Smooth muscle cell (in vitro differentiated cells): ENCODE measurements at regions not wholly inside any gene's neighbourhood (a gene's known extent, or its start where the extent isn't known, plus 50 kb on each side); places are given as distances from the start of the nearest gene placed in this dataset.

Source experiments
- DNase-seq: peaks from one replicate; lab custom pipeline; 2025; ENCODE audit not compliant: unreplicated experiment; lab: John Stamatoyannopoulos, UW
- H2AFZ ChIP-seq: fragments of 200-600 bp; sonication (generic); 2 replicates; pipeline ENCODE4 v1.6.0; 2016; ENCODE audit warnings: antibody characterized with exemption, low read depth, mild to moderate bottlenecking
- H3F3A ChIP-seq: fragments of 200-600 bp; sonication (generic); 2 replicates; pipeline ENCODE4 v1.6.0; 2017; ENCODE audit warnings: antibody characterized with exemption, low read depth
- H3K27ac ChIP-seq: fragments of 200-600 bp; sonication (generic); 2 replicates; pipeline ENCODE4 v1.5.1; 2016; ENCODE audit warnings: low read depth, mild to moderate bottlenecking
- H3K27me3 ChIP-seq: fragments of 200-600 bp; sonication (generic); 2 replicates; pipeline ENCODE4 v1.6.1; 2016; ENCODE audit warnings: low read depth, mild to moderate bottlenecking
- H3K36me3 ChIP-seq: fragments of 200-600 bp; sonication (generic); 2 replicates; pipeline ENCODE4 v1.5.1; 2016; ENCODE audit warnings: low read depth
- H3K4me1 ChIP-seq: fragments of 200-600 bp; sonication (generic); 2 replicates; pipeline ENCODE4 v1.5.1; 2016; ENCODE audit warnings: low read depth
- H3K4me2 ChIP-seq: fragments of 200-600 bp; sonication (generic); 2 replicates; pipeline ENCODE4 v1.6.0; 2016; ENCODE audit warnings: mild to moderate bottlenecking
- H3K4me3 ChIP-seq: fragments of 200-600 bp; sonication (generic); 2 replicates; pipeline ENCODE4 v1.5.1; 2016; ENCODE audit warnings: mild to moderate bottlenecking
- H3K79me2 ChIP-seq: fragments of 200-600 bp; sonication (generic); 2 replicates; pipeline ENCODE4 v1.6.0; 2016; ENCODE audit warnings: low read depth, mild to moderate bottlenecking
- H3K9ac ChIP-seq: fragments of 200-600 bp; sonication (generic); 2 replicates; pipeline ENCODE4 v1.6.0; 2016; ENCODE audit warnings: low read depth
- H3K9me3 ChIP-seq: fragments of 200-600 bp; sonication (generic); replicated peaks from 2 replicates; pipeline ENCODE4 v1.5.1; 2016; ENCODE audit warnings: low read depth
- H4K20me1 ChIP-seq: fragments of 200-600 bp; sonication (generic); 2 replicates; pipeline ENCODE4 v1.6.0; 2016; ENCODE audit warnings: low read depth
- WGBS: methylation state at CpG from one replicate; pipeline ENCODE4 v1.1.7; 2016; ENCODE audit warnings: low lambda C conversion rate; 5-methylcytosine and 5-hydroxymethylcytosine counted together
- TF ChIP-seq, protein P1 (sequence below): fragments of 200-600 bp; sonication (generic); IDR thresholded peaks from 2 replicates; pipeline ENCODE4 v1.5.1; 2017; ENCODE audit warnings: borderline replicate concordance, mild to moderate bottlenecking, antibody characterized with exemption; ENCODE audit not compliant: insufficient read depth, poor library complexity, severe bottlenecking

DNA sequence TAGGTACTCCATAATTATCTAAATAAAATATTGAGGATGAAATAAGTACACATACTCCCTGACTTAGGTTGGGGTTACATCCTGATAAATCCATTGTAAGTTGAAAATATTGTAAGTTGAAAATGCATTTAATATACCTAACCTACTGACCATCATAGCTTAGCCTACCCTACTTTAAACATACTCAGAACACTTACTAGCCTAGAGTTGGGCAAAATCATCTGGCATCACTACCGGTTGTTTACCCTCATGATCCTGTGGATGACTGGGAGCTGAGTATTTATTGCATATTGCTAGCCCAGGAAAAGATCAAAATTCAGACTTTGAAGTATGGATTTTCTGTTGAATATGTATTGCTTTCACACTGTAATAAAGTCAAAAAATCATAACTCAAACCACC, 467.3 kb downstream of the C6orf118 start:
- H3K4me3 ChIP-seq = no peak overlapping the region

DNA sequence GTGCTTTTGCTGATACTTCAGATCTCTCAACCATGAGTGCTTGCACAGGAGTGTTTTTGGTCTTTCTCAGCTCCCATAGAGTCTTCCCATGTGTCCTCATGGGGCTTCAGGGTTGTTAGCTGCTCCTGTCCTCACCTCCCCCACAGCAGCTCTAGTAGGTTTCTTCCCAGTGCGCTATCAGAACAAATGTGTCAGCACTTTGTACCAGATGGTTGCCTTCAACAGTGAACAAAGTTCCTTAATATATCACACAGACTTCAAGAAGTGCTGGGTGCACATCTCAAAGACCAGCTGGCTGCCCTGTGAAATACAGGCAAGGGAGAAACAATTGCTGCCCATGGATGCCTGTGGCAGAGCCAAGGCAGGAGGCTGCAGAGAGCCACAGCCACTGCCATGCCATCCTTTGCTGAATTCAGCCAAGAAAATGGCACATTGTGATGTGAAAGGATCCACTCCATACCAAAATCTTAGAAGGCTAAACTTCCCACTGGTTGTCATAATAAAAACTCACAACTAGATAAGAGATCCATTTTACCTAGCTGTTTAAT, 471.3 kb downstream of the C6orf118 start:
- Histone ChIP-seq H3K27me3 (no peaks in the 10 kb centered on the region), H3K9me3 (no peaks in the 10 kb centered on the region)
- WGBS = 60% methylated on average over 1 of the region's 1 CpG

More for the DNA sequence above, 467.3 kb downstream of the C6orf118 start:
- H3K36me3 ChIP-seq = no peaks in the 10 kb centered on the region
- H4K20me1 ChIP-seq = no peaks in the 10 kb centered on the region
- no peak overlapping the region for H2AFZ ChIP-seq
- 92% methylated on average over 1 of the region's 1 CpG for WGBS
- no peaks in the 10 kb centered on the region for H3K9me3 ChIP-seq
- TF ChIP-seq, protein P1, sequence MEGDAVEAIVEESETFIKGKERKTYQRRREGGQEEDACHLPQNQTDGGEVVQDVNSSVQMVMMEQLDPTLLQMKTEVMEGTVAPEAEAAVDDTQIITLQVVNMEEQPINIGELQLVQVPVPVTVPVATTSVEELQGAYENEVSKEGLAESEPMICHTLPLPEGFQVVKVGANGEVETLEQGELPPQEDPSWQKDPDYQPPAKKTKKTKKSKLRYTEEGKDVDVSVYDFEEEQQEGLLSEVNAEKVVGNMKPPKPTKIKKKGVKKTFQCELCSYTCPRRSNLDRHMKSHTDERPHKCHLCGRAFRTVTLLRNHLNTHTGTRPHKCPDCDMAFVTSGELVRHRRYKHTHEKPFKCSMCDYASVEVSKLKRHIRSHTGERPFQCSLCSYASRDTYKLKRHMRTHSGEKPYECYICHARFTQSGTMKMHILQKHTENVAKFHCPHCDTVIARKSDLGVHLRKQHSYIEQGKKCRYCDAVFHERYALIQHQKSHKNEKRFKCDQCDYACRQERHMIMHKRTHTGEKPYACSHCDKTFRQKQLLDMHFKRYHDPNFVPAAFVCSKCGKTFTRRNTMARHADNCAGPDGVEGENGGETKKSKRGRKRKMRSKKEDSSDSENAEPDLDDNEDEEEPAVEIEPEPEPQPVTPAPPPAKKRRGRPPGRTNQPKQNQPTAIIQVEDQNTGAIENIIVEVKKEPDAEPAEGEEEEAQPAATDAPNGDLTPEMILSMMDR = no peak
- no peak for DNase-seq
- no peak overlapping the region for H3K9ac ChIP-seq
- no peaks in the 10 kb centered on the region for H3K79me2 ChIP-seq
- no peaks in the 10 kb centered on the region for H3K27me3 ChIP-seq
- no peak overlapping the region for H3K27ac ChIP-seq
- no peaks in the 10 kb centered on the region for H3F3A ChIP-seq
- no peaks in the 10 kb centered on the region for H3K4me1 ChIP-seq
- H3K4me2 ChIP-seq = no peak overlapping the region

DNA sequence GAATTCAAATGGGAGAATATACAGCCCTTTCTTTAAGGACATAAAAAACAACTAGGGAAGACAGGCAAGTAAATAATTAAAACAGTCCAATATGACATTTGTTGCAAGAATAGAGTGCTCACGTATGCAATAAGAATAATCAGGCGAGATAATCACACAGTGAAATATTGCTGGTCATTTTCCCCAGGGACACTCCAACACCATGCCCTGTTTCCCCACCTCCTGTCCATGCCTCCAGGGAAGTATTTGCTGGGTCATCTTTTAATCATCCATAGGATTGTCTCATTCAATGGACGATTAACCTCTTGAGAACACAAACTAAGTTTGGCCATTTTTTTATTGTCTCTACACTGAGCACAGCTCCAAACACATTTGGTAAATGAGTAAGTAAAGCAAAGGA, 472.9 kb downstream of the C6orf118 start:
- no peaks in the 10 kb centered on the region for H4K20me1 ChIP-seq
- TF ChIP-seq, protein P1 = no peak
- H3K9ac ChIP-seq = no peak overlapping the region
- H3K27ac ChIP-seq = no peak overlapping the region
- H2AFZ ChIP-seq = no peak overlapping the region
- no peak overlapping the region for H3K4me3 ChIP-seq
- H3K36me3 ChIP-seq = no peaks in the 10 kb centered on the region
- no peak for DNase-seq
- 89% methylated on average over 3 of the region's 3 CpGs for WGBS
- H3K27me3 ChIP-seq = no peaks in the 10 kb centered on the region
- no peaks in the 10 kb centered on the region for H3F3A ChIP-seq
- H3K79me2 ChIP-seq = no peaks in the 10 kb centered on the region
- H3K4me2 ChIP-seq = no peak overlapping the region
- H3K4me1 ChIP-seq = no peaks in the 10 kb centered on the region
- H3K9me3 ChIP-seq = no peaks in the 10 kb centered on the region

More for the DNA sequence above, 471.3 kb downstream of the C6orf118 start:
- H4K20me1 ChIP-seq = no peaks in the 10 kb centered on the region
- DNase-seq = no peak
- H3K36me3 ChIP-seq = no peaks in the 10 kb centered on the region
- TF ChIP-seq, protein P1 = no peak
- no peak overlapping the region for H3K4me2 ChIP-seq
- no peak overlapping the region for H3K4me3 ChIP-seq
- H3K27ac ChIP-seq = no peak overlapping the region
- no peaks in the 10 kb centered on the region for H3K4me1 ChIP-seq
- H2AFZ ChIP-seq = no peak overlapping the region
- H3K79me2 ChIP-seq = no peaks in the 10 kb centered on the region
- no peaks in the 10 kb centered on the region for H3F3A ChIP-seq
- no peak overlapping the region for H3K9ac ChIP-seq

DNA sequence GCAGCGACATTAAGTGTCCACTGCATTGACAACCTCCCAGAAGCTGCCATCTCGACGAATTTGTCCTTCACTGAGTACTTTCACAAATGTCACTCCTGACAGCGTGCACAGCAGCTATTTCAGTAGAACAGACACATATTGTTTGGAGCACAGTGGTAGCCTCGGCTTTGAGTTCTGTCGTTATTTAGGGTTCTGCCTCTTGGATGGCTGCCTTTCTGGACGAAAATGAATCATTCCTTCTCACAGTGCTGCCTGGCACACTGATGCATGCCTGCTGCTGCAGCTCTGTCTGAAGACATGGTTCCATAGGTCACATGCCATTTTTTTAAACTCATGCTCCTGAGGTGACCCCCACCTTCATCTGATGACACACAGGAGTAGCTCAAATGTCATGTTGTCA, 477.0 kb downstream of the C6orf118 start:
- no peak overlapping the region for H2AFZ ChIP-seq
- TF ChIP-seq, protein P1 = no peak
- no peak overlapping the region for H3K27ac ChIP-seq
- H3K9me3 ChIP-seq = no peaks in the 10 kb centered on the region
- no peak overlapping the region for H3K4me3 ChIP-seq
- no peaks in the 10 kb centered on the region for H3K79me2 ChIP-seq
- H3K36me3 ChIP-seq = no peaks in the 10 kb centered on the region
- H3K9ac ChIP-seq = no peak overlapping the region
- H3K27me3 ChIP-seq = no peaks in the 10 kb centered on the region
- no peak for DNase-seq
- H3K4me2 ChIP-seq = no peak overlapping the region
- H3K4me1 ChIP-seq = no peaks in the 10 kb centered on the region
- 84% methylated on average over 7 of the region's 7 CpGs for WGBS
- H4K20me1 ChIP-seq = no peaks in the 10 kb centered on the region
- no peaks in the 10 kb centered on the region for H3F3A ChIP-seq
